Esophagus squamous epithelium (tissue), 4 donors: ENCODE measurements at regions not wholly inside any gene's neighbourhood (a gene's known extent, or its start where the extent isn't known, plus 50 kb on each side); places are given as distances from the start of the nearest gene placed in this dataset.

ENCODE experiments used
- CTCF ChIP-seq, 6 experiments: fragments of 450-650 bp in 4 of 6; fragments of 200-600 bp in 2 of 6; sonication (generic) in 2 of 6; IDR thresholded peaks; one replicate each; pipeline ENCODE4 v1.5.1; 2016 to 2019; ENCODE audit warnings: antibody characterized with exemption in 6 of 6, mild to moderate bottlenecking in 4 of 6, moderate library complexity in 4 of 6
- POLR2A ChIP-seq, 4 donors: fragments of 450-650 bp; IDR thresholded peaks; one replicate each; pipeline ENCODE4 v1.6.1; 2017; ENCODE audit warnings: antibody characterized with exemption in 4 of 4, mild to moderate bottlenecking in 4 of 4, moderate library complexity in 3 of 4

DNA sequence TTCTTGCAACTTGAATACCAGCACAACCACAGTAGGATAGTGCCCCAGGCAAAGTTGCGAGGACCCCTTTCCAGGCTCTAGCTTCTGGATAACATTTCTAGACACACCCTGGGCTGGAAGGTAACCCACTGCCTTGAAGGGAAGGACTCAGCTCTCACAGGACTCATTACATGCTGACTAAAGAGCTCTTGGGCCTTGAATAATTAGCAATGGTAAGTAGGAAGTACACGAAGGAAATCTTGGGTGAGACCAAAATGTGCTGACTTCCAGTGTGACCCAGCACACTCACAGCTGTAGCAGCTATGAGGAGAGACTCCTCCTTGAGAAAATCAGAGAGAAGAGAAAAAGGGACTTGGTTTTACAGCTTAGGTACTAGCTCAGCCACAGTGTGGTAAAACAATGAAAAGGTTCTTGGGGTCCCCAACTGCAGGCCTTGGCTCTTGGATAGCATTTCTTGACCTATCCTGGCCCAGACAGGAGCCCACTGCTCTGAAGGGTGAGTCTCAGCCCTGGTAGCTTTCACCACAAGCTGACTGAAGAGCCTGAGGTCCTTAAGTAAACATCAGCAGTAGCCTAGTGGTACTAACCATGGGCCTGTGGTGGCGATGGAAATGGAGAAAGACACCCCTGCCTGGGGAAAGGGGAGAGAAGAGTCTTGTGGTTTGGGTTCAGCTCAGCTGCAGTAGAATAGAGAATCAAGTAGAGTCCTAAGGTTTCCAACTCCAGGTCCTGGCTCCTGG is 621.7 kb downstream of the SEMA5A start:
- no peak for TF ChIP-seq CTCF (IDR thresholded peaks at IDR 0.05)
- no peak for TF ChIP-seq POLR2A (IDR thresholded peaks at IDR 0.05)
